ENCODE measurements at regions not wholly inside any gene's neighbourhood (a gene's known extent, or its start where the extent isn't known, plus 50 kb on each side); places are given as distances from the start of the nearest gene placed in this dataset.

DNA sequence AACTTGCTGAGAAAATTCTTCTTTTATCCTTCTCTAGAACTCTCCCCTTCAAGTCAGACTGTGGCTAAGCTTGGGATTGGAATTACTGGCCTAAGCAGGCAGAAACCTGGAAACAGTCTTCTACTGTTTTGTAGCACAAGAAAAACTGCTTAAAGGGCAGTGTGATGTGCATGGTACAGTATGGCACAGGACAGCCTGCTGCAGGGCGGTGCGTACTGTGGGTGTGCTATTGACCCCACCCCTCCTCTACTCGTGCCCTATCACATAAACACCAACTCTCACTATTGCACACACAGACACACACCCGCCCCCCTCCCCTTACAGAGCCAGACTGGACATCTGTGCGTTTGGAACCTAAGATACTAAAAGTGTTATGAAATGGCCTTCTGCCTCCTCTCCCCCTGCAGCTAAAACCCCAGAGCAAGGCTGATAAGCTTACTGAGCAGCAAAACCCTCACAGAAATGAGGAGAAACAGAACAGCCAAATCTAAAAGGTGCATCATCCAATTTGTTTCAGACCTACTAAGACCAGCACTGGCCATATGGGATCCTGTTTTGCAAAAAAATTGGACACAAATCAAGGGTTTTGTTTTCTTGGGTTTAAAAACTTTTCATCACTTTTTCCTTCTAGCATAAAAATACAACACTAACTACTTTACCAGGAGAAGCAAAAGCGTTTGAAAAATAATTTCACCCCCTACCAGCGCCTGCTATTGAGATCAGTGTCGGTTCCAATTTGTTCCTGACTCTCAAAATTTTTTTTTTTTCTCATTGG lies 355.8 kb upstream of the LYPLAL1 start:
- no peaks in the 10 kb centered on the region for H3K79me2 ChIP-seq (ENCODE audit: control insufficient read depth in 1 of 2, insufficient read depth in 2 of 2, low read length in 2 of 2)
- no peak overlapping the region for H2BK12ac ChIP-seq (ENCODE audit: low read depth, low read length)
- no peaks in the 10 kb centered on the region for H3K23me2 ChIP-seq (ENCODE audit: low read depth, low read length)
- no peak overlapping the region for H3K23ac ChIP-seq (ENCODE audit: insufficient read length)
- no peak overlapping the region for H2AFZ ChIP-seq (ENCODE audit: low read length)
- no peak for FAIRE-seq
- no peak overlapping the region; the same call in 1 of the 2 replicates for H4K8ac ChIP-seq (ENCODE audit: extremely low read depth, insufficient read depth, low read length)
- H3K79me1 ChIP-seq (ENCODE audit: low read depth, low read length) = no peaks in the 10 kb centered on the region
- CTCF ChIA-PET (ENCODE audit: partially characterized antibody) = interaction anchor here (0.6 to 0.8 kb wide), 5 partner anchors 41 to 997 kb away, joined by 3 read pairs; no protein-coding TSS in a partner anchor
- H3K4me3 ChIP-seq (ENCODE audit: extremely low read depth in 1 of 4, insufficient read depth in 2 of 4, low read depth in 3 of 4, low read length in 4 of 4) = no peak overlapping the region
- H3K18ac ChIP-seq (ENCODE audit: extremely low read depth, low read length) = no peak overlapping the region
- H3K4ac ChIP-seq (replicated peaks; ENCODE audit: insufficient read length, low read depth, low read length) = no peak overlapping the region
- no peak overlapping the region for H3K9ac ChIP-seq (replicated peaks in 1 of 4; ENCODE audit: extremely low read depth in 1 of 4, low read depth in 3 of 4, low read length in 3 of 4)
- TF ChIP-seq BACH1 (IDR thresholded peaks at IDR 0.05; ENCODE audit: low read length) (no peak), CHD1 (IDR thresholded peaks at IDR 0.05; ENCODE audit: low read depth, low read length) (no peak), KDM1A (IDR thresholded peaks at IDR 0.05; ENCODE audit: borderline replicate concordance, low read length) (no peak), NRF1 (IDR thresholded peaks at IDR 0.05; ENCODE audit: low read depth, low read length) (no peak), KDM5A (IDR thresholded peaks at IDR 0.05; ENCODE audit: low read length) (no peak)
- H2BK120ac ChIP-seq (replicated peaks; ENCODE audit: low read depth, low read length) = no peak overlapping the region
- H4K5ac ChIP-seq (ENCODE audit: insufficient read length, low read depth, low read length) = no peak overlapping the region
- H3K9me3 ChIP-seq (ENCODE audit: insufficient read depth in 2 of 2, low read depth in 1 of 2, low read length in 1 of 2) = no peaks in the 10 kb centered on the region
- H3K27ac ChIP-seq (ENCODE audit: low read depth, low read length) = no peak overlapping the region
- POLR2A ChIA-PET (ENCODE audit: partially characterized antibody) = no interaction called here
- WGBS, 2 experiments (ENCODE audit: extremely low coverage in 1 of 2, insufficient coverage in 1 of 2, insufficient read length in 1 of 2, insufficient replicate concordance in 2 of 2, low coverage in 1 of 2, low lambda C conversion rate in 2 of 2, missing lambda C conversion rate in 1 of 2) = 84% methylated on average over 7 of the region's 8 CpGs; no CpG with 5 or more reads in 1 of the 2 experiments
- DNase-seq (ENCODE audit: low read depth in 1 of 2, low spot score in 2 of 2) = no peak
- H2AK5ac ChIP-seq (ENCODE audit: low read depth, low read length) = no peak overlapping the region
- no peaks in the 10 kb centered on the region for H4K20me1 ChIP-seq (replicated peaks in 1 of 2; ENCODE audit: control insufficient read depth in 1 of 2, insufficient read depth in 2 of 2, low read length in 2 of 2)
- no peak overlapping the region for H3K14ac ChIP-seq (ENCODE audit: insufficient read length)
- H3K4me1 ChIP-seq (replicated peaks in 1 of 4; ENCODE audit: control insufficient read depth in 3 of 4, insufficient read depth in 4 of 4, low read length in 3 of 4) = no peaks in the 10 kb centered on the region
- no peaks in the 10 kb centered on the region for H3K36me3 ChIP-seq (ENCODE audit: control insufficient read depth in 2 of 4, insufficient read depth in 4 of 4, low read length in 3 of 4)
- H4K91ac ChIP-seq (replicated peaks; ENCODE audit: insufficient read length, low read length) = no peak overlapping the region
- 0 out of 2 replicates have a peak overlapping the region, but pooled peaks have one; percentile 55 for H2BK20ac ChIP-seq (ENCODE audit: low read length)
- no peak overlapping the region for H3K56ac ChIP-seq (replicated peaks; ENCODE audit: insufficient read length, low read depth, low read length)
- no peak overlapping the region for H3K4me2 ChIP-seq (ENCODE audit: insufficient read depth in 1 of 2, low read depth in 2 of 2, low read length in 2 of 2)
- H2BK15ac ChIP-seq (ENCODE audit: low read length) = no peak overlapping the region
- H3K27me3 ChIP-seq (replicated peaks in 1 of 4; ENCODE audit: control insufficient read depth in 3 of 4, extremely low read depth in 1 of 4, insufficient read depth in 3 of 4, low read length in 3 of 4) = no peaks in the 10 kb centered on the region
- H2BK5ac ChIP-seq (ENCODE audit: low read depth, low read length) = no peak overlapping the region
